OCI-LY3 (cell line): ENCODE measurements at regions not wholly inside any gene's neighbourhood (a gene's known extent, or its start where the extent isn't known, plus 50 kb on each side); places are given as distances from the start of the nearest gene placed in this dataset.

ENCODE experiments used
- H2AFZ ChIP-seq: fragments of 200-600, 300-600 bp; shearing (Covaris generic); 2 replicates; pipeline ENCODE4 v1.6.0; 2014; ENCODE audit warnings: antibody characterized with exemption, low read depth, low read length
- H3K27ac ChIP-seq: fragments of 200-600, 300-600 bp; sonication (generic); 2 replicates; pipeline ENCODE4 v1.5.1; 2014; ENCODE audit warnings: mild to moderate bottlenecking, low read length, moderate library complexity, mixed read lengths
- H3K27me3 ChIP-seq: fragments of 200-600, 300-600 bp; sonication (generic); 2 replicates; pipeline ENCODE4 v1.6.1; 2014; ENCODE audit warnings: low read depth, low read length, mixed read lengths
- H3K36me3 ChIP-seq: fragments of 200-600, 300-600 bp; sonication (generic); replicated peaks from 2 replicates; pipeline ENCODE3; 2014; ENCODE audit warnings: low read depth, low read length, mixed read lengths
- H3K4me1 ChIP-seq: fragments of 300-600, 200-600 bp; sonication (generic); 2 replicates; pipeline ENCODE4 v1.6.1; 2014; ENCODE audit warnings: low read length, mixed read lengths
- H3K4me2 ChIP-seq: fragments of 200-600, 300-600 bp; sonication (generic); 2 replicates; pipeline ENCODE4 v1.6.1; 2014; ENCODE audit warnings: low read length, mixed read lengths
- H3K4me3 ChIP-seq: fragments of 300-600, 200-600 bp; sonication (generic); 2 replicates; pipeline ENCODE4 v1.5.1; 2014; ENCODE audit warnings: antibody characterized with exemption, mild to moderate bottlenecking, low read length, moderate library complexity
- H3K79me2 ChIP-seq: fragments of 300-600, 200-600 bp; shearing (Covaris generic); 2 replicates; pipeline ENCODE4 v1.6.1; 2014; ENCODE audit warnings: mild to moderate bottlenecking, low read length, mixed read lengths
- H3K9ac ChIP-seq: fragments of 300-600, 200-600 bp; shearing (Covaris generic); 2 replicates; pipeline ENCODE4 v1.6.0; 2014; ENCODE audit warnings: mild to moderate bottlenecking, low read length, moderate library complexity
- H3K9me3 ChIP-seq: fragments of 200-600, 300-600 bp; shearing (Covaris generic); 2 replicates; pipeline ENCODE4 v1.6.1; 2014; ENCODE audit warnings: low read length, mixed read lengths; ENCODE audit not compliant: insufficient read depth
- H4K20me1 ChIP-seq: fragments of 200-600, 300-600 bp; sonication (generic); 2 replicates; pipeline ENCODE4 v1.6.1; 2016; ENCODE audit warnings: low read length, mixed read lengths; ENCODE audit not compliant: insufficient read depth
- EZH2phosphoT487 ChIP-seq: fragments of 200-600 bp; shearing (Covaris generic); IDR thresholded peaks from 2 replicates; pipeline ENCODE4 v1.6.1; 2018; ENCODE audit warnings: antibody characterized with exemption, mixed run types, low read depth
- TF ChIP-seq, protein P1 (sequence below): fragments of 200-600, 300-600 bp; sonication (generic); IDR thresholded peaks from 2 replicates; pipeline ENCODE4 v1.5.1; 2014; ENCODE audit warnings: antibody characterized with exemption, low read length, low read depth

DNA sequence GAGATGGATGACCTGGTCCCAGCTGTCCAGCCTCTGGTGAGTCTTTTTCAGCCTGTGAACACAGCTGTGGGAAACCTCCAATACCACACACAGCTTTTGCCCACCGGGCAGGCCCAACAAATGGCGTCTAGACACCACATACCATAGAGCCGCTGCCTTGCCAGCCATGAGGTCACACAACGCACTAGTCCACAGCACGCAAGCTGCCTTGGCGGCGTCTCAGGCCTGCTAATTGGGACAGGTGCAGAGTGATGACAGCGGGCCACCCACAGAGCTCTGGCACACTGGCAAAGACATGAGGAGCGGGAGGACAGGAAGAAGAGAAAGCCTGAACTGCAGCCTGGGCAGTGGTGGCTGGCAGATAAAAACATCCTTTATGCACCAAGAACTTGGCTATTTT lies 125.5 kb downstream of the ADAMTS1 start:
- no peaks in the 10 kb centered on the region for H3K79me2 ChIP-seq
- H3K36me3 ChIP-seq = no peaks in the 10 kb centered on the region
- H4K20me1 ChIP-seq = no peaks in the 10 kb centered on the region
- H3K27me3 ChIP-seq = no peaks in the 10 kb centered on the region
- no peak overlapping the region for H3K4me3 ChIP-seq
- H3K4me1 ChIP-seq = peaks cover 5% of the 10 kb centered on the region; the same call in 1 of the 2 replicates
- no peaks in the 10 kb centered on the region for H3K9me3 ChIP-seq
- TF ChIP-seq, protein P1, sequence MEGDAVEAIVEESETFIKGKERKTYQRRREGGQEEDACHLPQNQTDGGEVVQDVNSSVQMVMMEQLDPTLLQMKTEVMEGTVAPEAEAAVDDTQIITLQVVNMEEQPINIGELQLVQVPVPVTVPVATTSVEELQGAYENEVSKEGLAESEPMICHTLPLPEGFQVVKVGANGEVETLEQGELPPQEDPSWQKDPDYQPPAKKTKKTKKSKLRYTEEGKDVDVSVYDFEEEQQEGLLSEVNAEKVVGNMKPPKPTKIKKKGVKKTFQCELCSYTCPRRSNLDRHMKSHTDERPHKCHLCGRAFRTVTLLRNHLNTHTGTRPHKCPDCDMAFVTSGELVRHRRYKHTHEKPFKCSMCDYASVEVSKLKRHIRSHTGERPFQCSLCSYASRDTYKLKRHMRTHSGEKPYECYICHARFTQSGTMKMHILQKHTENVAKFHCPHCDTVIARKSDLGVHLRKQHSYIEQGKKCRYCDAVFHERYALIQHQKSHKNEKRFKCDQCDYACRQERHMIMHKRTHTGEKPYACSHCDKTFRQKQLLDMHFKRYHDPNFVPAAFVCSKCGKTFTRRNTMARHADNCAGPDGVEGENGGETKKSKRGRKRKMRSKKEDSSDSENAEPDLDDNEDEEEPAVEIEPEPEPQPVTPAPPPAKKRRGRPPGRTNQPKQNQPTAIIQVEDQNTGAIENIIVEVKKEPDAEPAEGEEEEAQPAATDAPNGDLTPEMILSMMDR = no peak
- no peak for TF ChIP-seq EZH2phosphoT487
- no peak overlapping the region for H3K9ac ChIP-seq
- H2AFZ ChIP-seq = no peak overlapping the region
- H3K4me2 ChIP-seq = no peak overlapping the region
- H3K27ac ChIP-seq = no peak overlapping the region

DNA sequence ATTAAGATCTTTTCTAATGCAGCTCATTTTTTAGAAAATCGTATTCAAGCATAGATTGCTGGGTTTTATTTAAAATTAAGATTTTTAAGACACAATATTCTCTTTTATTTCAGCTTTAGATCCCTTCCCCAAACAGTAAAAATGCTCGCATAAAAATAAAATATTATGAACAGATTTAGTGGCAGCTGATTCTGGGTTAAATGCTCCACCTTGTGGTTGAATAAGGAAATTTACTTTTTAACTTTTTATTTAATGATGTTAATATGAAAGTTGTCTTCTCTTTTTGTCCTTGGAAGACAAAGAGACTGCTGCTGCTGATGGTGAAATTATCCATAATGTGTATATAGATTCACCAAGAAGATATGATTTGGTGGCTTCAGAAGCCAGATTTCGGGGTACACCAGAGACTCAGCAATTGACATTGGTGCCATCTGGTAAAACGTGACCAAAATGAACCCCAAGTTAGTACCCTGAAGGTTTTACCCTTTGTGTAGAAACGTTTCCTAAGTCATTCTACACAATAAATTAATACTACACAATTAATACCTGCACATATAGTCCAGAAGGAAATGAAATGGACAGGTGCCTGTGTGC lies 128.0 kb downstream of the ADAMTS1 start:
- no peak overlapping the region for H3K4me3 ChIP-seq
- peak overlapping the region; percentile 43 for H3K4me2 ChIP-seq

DNA sequence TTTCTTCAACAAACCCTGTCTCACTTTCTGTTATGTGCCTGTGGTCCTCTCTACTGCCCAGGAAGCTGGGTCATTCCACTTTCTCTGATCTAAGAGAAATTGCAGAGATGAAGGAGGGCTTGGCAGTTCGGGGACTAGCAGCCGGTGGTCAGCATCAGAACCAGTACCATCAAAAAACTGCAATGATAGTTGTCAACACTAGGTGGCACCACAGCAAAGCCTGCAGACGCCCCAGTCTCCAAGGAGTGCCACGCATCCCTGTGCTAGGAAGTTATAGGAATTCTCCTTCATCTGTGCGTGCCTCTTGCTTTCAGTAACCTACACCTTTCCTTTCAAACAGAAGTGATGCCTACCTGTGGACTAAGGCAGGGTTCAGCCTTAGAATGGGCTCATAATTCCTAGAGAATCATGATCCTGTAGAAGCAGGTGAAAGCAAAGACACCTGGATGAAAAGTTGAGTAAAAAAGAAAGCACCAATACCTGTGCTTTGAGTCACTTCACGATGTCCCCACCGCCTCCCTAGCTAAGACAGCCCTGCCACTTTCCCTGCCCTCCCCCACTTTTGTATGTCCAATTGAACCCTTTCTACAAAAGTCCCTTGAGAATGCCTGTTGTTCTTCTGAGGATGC lies 129.2 kb downstream of the ADAMTS1 start:
- H3K27ac ChIP-seq = no peak overlapping the region
- TF ChIP-seq EZH2phosphoT487 = no peak
- TF ChIP-seq, protein P1 = peak; percentile 67
- no peaks in the 10 kb centered on the region for H3K79me2 ChIP-seq
- no peaks in the 10 kb centered on the region for H4K20me1 ChIP-seq
- no peaks in the 10 kb centered on the region for H3K9me3 ChIP-seq
- 0 out of 2 replicates have a peak overlapping the region, but pooled peaks have one; percentile 30 for H2AFZ ChIP-seq
- peak overlapping the region; percentile 43 for H3K4me2 ChIP-seq
- H3K36me3 ChIP-seq = no peaks in the 10 kb centered on the region
- H3K27me3 ChIP-seq = no peaks in the 10 kb centered on the region
- H3K4me3 ChIP-seq = no peak overlapping the region
- H3K9ac ChIP-seq = no peak overlapping the region
- H3K4me1 ChIP-seq = peaks cover 5% of the 10 kb centered on the region; the same call in 1 of the 2 replicates

More for the DNA sequence above, 128.0 kb downstream of the ADAMTS1 start:
- H3K4me1 ChIP-seq = peaks cover 5% of the 10 kb centered on the region; the same call in 1 of the 2 replicates
- H3K36me3 ChIP-seq = no peaks in the 10 kb centered on the region
- no peaks in the 10 kb centered on the region for H3K9me3 ChIP-seq
- H3K9ac ChIP-seq = no peak overlapping the region
- H3K27me3 ChIP-seq = no peaks in the 10 kb centered on the region
- TF ChIP-seq, protein P1 = peak; percentile 54
- no peak for TF ChIP-seq EZH2phosphoT487
- 0 out of 2 replicates have a peak overlapping the region, but pooled peaks have one; percentile 52 for H2AFZ ChIP-seq
- H4K20me1 ChIP-seq = no peaks in the 10 kb centered on the region
- H3K27ac ChIP-seq = no peak overlapping the region
- no peaks in the 10 kb centered on the region for H3K79me2 ChIP-seq

DNA sequence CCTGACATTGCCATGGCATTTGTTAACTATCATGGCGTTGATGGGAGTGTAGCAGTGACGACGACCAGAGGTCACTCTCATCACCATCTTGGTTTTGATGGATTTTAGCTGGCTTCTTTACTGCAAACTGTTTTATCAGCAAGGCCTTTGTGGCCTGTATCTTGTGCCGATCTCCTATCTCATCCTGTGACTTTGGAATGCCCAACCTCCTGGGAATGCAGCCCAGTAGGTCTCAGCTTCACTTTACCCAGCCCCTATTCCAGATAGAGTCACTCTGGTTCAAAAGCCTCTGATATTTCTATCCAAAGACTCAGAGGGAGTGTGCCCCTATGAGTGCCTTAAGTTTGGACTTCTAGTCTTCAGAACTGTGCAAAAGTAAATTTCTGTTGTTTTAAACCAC lies 130.1 kb downstream of the ADAMTS1 start:
- Histone ChIP-seq H3K4me3 (no peak overlapping the region), H3K9ac (no peak overlapping the region), H2AFZ (no peak overlapping the region), H3K36me3 (no peaks in the 10 kb centered on the region), H3K27me3 (no peaks in the 10 kb centered on the region), H3K4me2 (no peak overlapping the region), H4K20me1 (no peaks in the 10 kb centered on the region), H3K27ac (no peak overlapping the region), H3K79me2 (no peaks in the 10 kb centered on the region), H3K4me1 (peaks cover 5% of the 10 kb centered on the region; the same call in 1 of the 2 replicates), H3K9me3 (no peaks in the 10 kb centered on the region)
- TF ChIP-seq, protein P1 = no peak
- no peak for TF ChIP-seq EZH2phosphoT487
